Hepatic stellate cell (primary cell): ENCODE measurements at regions not wholly inside any gene's neighbourhood (a gene's known extent, or its start where the extent isn't known, plus 50 kb on each side); places are given as distances from the start of the nearest gene placed in this dataset.

Experiments used
- DNase-seq: peaks from one replicate; pipeline ENCODE4 v3.0.0; 2011; ENCODE audit warnings: low spot score

GRCh38 chr21:41671212-41671762 is 95.6 kb downstream of the RIPK4 start:
- no peak for DNase-seq

GRCh38 chr21:41670056-41670805 is 96.6 kb downstream of the RIPK4 start:
- DNase-seq, result no peak

GRCh38 chr21:41669533-41669830 is 97.4 kb downstream of the RIPK4 start:
- no peak for DNase-seq

GRCh38 chr21:41668686-41669532 is 97.9 kb downstream of the RIPK4 start:
- DNase-seq, result no peak

GRCh38 chr21:41668051-41668541 is 98.8 kb downstream of the RIPK4 start:
- no peak for DNase-seq

GRCh38 chr21:41667136-41667535 is 99.7 kb downstream of the RIPK4 start:
- DNase-seq, result no peak

- DNase-seq, result no peak
These were observed 100.2 kb downstream of the RIPK4 start for GRCh38 chr21:41666641-41667081.

GRCh38 chr21:41665766-41666595 is 100.9 kb downstream of the RIPK4 start:
- DNase-seq, result no peak

GRCh38 chr21:41664881-41665765 is 101.7 kb downstream of the RIPK4 start:
- DNase-seq, result peak; percentile 83

- no peak for DNase-seq
These were observed 102.8 kb downstream of the RIPK4 start for GRCh38 chr21:41663805-41664788.

GRCh38 chr21:41662761-41663160 is 104.1 kb downstream of the RIPK4 start:
- DNase-seq, result no peak

GRCh38 chr21:41662161-41662560 is 104.7 kb downstream of the RIPK4 start:
- no peak for DNase-seq

- DNase-seq, result no peak
These were observed 106.1 kb downstream of the RIPK4 start for GRCh38 chr21:41660748-41661147.

GRCh38 chr21:41659791-41660560 is 106.9 kb downstream of the RIPK4 start:
- DNase-seq, result no peak

- DNase-seq, result no peak
These were observed 109.8 kb downstream of the RIPK4 start for GRCh38 chr21:41656946-41657525.

GRCh38 chr21:41655259-41655658 is 111.6 kb downstream of the RIPK4 start:
- no peak for DNase-seq

- peak; percentile 75 for DNase-seq
These were observed 112.8 kb downstream of the RIPK4 start for GRCh38 chr21:41653954-41654491.

- DNase-seq, result no peak
These were observed 113.5 kb downstream of the RIPK4 start for GRCh38 chr21:41653243-41653953.
